Karpas-422 (cell line): ENCODE measurements at regions not wholly inside any gene's neighbourhood (a gene's known extent, or its start where the extent isn't known, plus 50 kb on each side); places are given as distances from the start of the nearest gene placed in this dataset.

Experiments
- DNase-seq: peaks from one replicate; pipeline ENCODE4 v3.0.0-alpha.2; 2015
- H2AFZ ChIP-seq: fragments of 200-600 bp; sonication (generic); 2 replicates; pipeline ENCODE4 v1.6.1; 2014; ENCODE audit warnings: antibody characterized with exemption, low read length, mixed read lengths
- H3K27ac ChIP-seq: fragments of 200-600 bp; sonication (generic); 2 replicates; pipeline ENCODE4 v1.5.1; 2014; ENCODE audit warnings: mild to moderate bottlenecking, low read length, moderate library complexity
- H3K27me3 ChIP-seq: fragments of 200-600 bp; sonication (generic); 2 replicates; pipeline ENCODE4 v1.6.1; 2014; ENCODE audit warnings: low read length, mixed read lengths
- H3K36me3 ChIP-seq: fragments of 200-600 bp; sonication (generic); 2 replicates; pipeline ENCODE4 v1.6.1; 2014; ENCODE audit warnings: low read length, mixed read lengths; ENCODE audit not compliant: insufficient read depth
- H3K4me1 ChIP-seq: fragments of 200-600 bp; sonication (generic); 2 replicates; pipeline ENCODE4 v1.6.1; 2014; ENCODE audit warnings: mild to moderate bottlenecking, low read length, mixed read lengths
- H3K4me2 ChIP-seq: fragments of 200-600 bp; sonication (generic); 2 replicates; pipeline ENCODE4 v1.6.1; 2014; ENCODE audit warnings: low read length, low read depth, mild to moderate bottlenecking; ENCODE audit not compliant: poor library complexity, severe bottlenecking
- H3K4me3 ChIP-seq: fragments of 200-600 bp; sonication (generic); 2 replicates; pipeline ENCODE4 v1.5.1; 2014; ENCODE audit warnings: mild to moderate bottlenecking, antibody characterized with exemption, low read length, mixed read lengths
- H3K79me2 ChIP-seq: fragments of 200-600 bp; sonication (generic); 2 replicates; pipeline ENCODE4 v1.6.1; 2014; ENCODE audit warnings: mild to moderate bottlenecking, low read length, mixed read lengths
- H3K9ac ChIP-seq: fragments of 200-600 bp; sonication (generic); 2 replicates; pipeline ENCODE4 v1.6.0; 2014; ENCODE audit warnings: low read length
- H3K9me2 ChIP-seq: fragments of 200-600 bp; sonication (generic), shearing (Covaris generic); replicated peaks from 2 replicates; pipeline ENCODE4 v1.6.0; 2014; ENCODE audit warnings: mild to moderate bottlenecking, low read length, moderate library complexity; ENCODE audit not compliant: insufficient read depth
- H3K9me3 ChIP-seq: fragments of 300-700, 200-600 bp; sonication (generic); 2 replicates; pipeline ENCODE4 v1.6.1; 2014; ENCODE audit warnings: low read length, mixed read lengths
- H4K20me1 ChIP-seq: fragments of 200-600 bp; sonication (generic); 2 replicates; pipeline ENCODE4 v1.6.1; 2014; ENCODE audit warnings: mild to moderate bottlenecking, antibody characterized with exemption, low read length, low read depth; ENCODE audit not compliant: insufficient read depth

- Histone ChIP-seq H3K27ac (no peak overlapping the region), H3K4me2 (no peak overlapping the region), H3K9ac (no peak overlapping the region), H3K79me2 (no peaks in the 10 kb centered on the region), H4K20me1 (no peaks in the 10 kb centered on the region), H2AFZ (no peak overlapping the region), H3K27me3 (no peaks in the 10 kb centered on the region), H3K9me2 (no peaks in the 10 kb centered on the region), H3K4me3 (no peak overlapping the region), H3K9me3 (no peaks in the 10 kb centered on the region), H3K4me1 (no peaks in the 10 kb centered on the region), H3K36me3 (no peaks in the 10 kb centered on the region)
- no peak for DNase-seq
Measured at GRCh38 chr1:244995602-244996400, 131.5 kb upstream of the HNRNPU start.

DNA sequence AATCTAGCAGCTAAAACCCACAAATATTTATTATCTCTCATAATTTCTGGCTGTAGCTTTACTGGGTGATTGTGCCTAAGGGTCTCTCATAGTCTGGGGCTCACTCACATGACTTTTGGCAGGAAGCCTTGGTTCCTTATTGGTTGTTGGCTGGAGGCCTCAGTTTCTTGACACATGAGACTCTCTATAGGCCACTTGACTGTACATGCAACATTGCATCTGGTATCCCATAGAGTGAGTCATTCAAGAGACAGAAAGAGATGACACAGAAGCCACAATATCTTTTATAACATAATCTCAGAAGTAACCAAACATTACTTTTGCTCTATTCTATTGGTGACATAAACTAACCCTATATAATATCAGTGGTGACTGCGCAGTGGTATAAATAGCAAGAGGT is 128.5 kb upstream of the HNRNPU start:
- Histone ChIP-seq H3K27ac (no peak overlapping the region), H3K9me2 (no peaks in the 10 kb centered on the region), H3K4me2 (no peak overlapping the region), H4K20me1 (no peaks in the 10 kb centered on the region), H3K27me3 (no peaks in the 10 kb centered on the region), H3K36me3 (no peaks in the 10 kb centered on the region), H3K9ac (no peak overlapping the region), H3K4me1 (no peaks in the 10 kb centered on the region), H3K9me3 (no peaks in the 10 kb centered on the region), H3K4me3 (no peak overlapping the region), H3K79me2 (no peaks in the 10 kb centered on the region), H2AFZ (no peak overlapping the region)
- DNase-seq, result no peak

DNA sequence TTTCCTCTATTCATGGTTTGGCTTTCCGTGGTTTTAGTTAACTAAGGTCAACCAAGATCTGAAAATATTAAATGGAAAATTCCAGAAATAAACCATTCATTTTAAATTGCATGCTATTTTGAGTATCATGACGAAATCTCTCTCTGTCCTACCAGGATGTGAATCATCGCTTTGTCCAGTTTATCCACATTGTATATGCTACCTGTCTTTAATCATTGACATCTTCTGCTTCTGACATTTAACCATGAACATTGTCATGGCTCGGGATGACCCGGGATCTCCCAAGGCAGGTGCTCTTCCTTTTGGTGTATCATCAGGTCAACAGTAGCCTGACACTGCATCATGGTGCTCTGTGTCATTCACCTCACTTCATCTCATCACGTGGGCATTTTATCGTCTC is 125.5 kb upstream of the HNRNPU start:
- Histone ChIP-seq H3K27me3 (no peaks in the 10 kb centered on the region), H3K9me3 (no peaks in the 10 kb centered on the region)

GRCh38 chr1:244988521-244988920 is 124.2 kb upstream of the HNRNPU start:
- Histone ChIP-seq H3K27ac (no peak overlapping the region), H3K9me3 (no peaks in the 10 kb centered on the region), H3K9ac (no peak overlapping the region), H3K4me1 (no peaks in the 10 kb centered on the region), H3K9me2 (no peaks in the 10 kb centered on the region), H3K36me3 (no peaks in the 10 kb centered on the region), H3K4me2 (no peak overlapping the region), H3K27me3 (no peaks in the 10 kb centered on the region), H4K20me1 (no peaks in the 10 kb centered on the region), H3K79me2 (no peaks in the 10 kb centered on the region), H2AFZ (no peak overlapping the region), H3K4me3 (no peak overlapping the region)
- DNase-seq, result no peak

More for the DNA sequence above, 125.5 kb upstream of the HNRNPU start:
- H3K79me2 ChIP-seq, result no peaks in the 10 kb centered on the region
- no peak overlapping the region for H3K27ac ChIP-seq
- H3K4me3 ChIP-seq, result no peak overlapping the region
- H2AFZ ChIP-seq, result no peak overlapping the region
- H3K9me2 ChIP-seq, result no peaks in the 10 kb centered on the region
- H3K36me3 ChIP-seq, result no peaks in the 10 kb centered on the region
- DNase-seq, result no peak
- H3K4me1 ChIP-seq, result no peaks in the 10 kb centered on the region
- H3K4me2 ChIP-seq, result no peak overlapping the region
- H4K20me1 ChIP-seq, result no peaks in the 10 kb centered on the region
- no peak overlapping the region for H3K9ac ChIP-seq

DNA sequence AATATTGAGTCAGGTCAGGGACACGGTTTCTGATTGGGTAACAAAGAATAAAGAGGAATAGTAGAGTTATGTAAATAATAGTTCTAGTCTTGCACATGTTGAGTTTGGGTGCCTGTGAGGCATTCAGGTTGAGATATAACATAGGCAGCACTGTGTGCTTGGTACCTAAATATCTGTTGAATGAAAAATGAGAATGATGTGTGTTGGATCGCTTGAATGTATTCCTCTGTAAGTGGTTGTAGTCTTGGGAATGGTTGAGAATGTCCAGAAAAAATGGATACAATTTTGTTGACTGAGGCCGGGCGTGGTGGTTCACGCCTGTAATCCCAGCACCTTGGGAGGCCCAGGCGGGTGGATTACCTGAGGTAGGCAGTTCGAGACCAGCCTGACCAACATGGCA is 116.3 kb upstream of the HNRNPU start:
- no peaks in the 10 kb centered on the region for H3K4me1 ChIP-seq
- no peaks in the 10 kb centered on the region for H4K20me1 ChIP-seq
- H2AFZ ChIP-seq, result no peak overlapping the region
- H3K27ac ChIP-seq, result no peak overlapping the region
- no peak overlapping the region for H3K9ac ChIP-seq
- H3K9me2 ChIP-seq, result no peaks in the 10 kb centered on the region
- H3K27me3 ChIP-seq, result no peaks in the 10 kb centered on the region
- no peaks in the 10 kb centered on the region for H3K36me3 ChIP-seq
- H3K9me3 ChIP-seq, result no peaks in the 10 kb centered on the region
- H3K4me2 ChIP-seq, result no peak overlapping the region
- no peak for DNase-seq
- no peak overlapping the region for H3K4me3 ChIP-seq
- no peaks in the 10 kb centered on the region for H3K79me2 ChIP-seq

DNA sequence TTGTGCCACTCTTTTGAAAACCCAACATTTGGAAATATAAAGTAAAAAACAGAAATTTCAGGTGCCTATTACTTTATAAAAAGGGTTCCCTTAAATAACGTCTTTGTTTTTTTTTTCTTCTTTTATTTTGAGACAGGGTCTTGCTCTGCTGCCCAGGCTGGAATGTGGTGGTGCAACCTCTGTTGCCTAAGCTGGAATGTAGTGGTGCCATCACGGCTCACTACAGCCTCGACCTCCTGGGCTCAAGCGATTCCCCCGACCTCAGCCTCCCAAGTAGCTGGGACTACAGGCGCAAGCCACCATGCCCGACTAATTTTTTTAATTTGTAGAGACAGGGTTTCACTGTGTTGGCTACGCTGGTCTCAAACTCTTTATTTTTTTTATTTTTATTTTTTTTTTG is 110.2 kb upstream of the HNRNPU start:
- no peak for DNase-seq
- Histone ChIP-seq H3K9ac (no peak overlapping the region), H3K27ac (no peak overlapping the region), H3K9me2 (no peaks in the 10 kb centered on the region), H3K9me3 (no peaks in the 10 kb centered on the region), H3K27me3 (no peaks in the 10 kb centered on the region), H4K20me1 (no peaks in the 10 kb centered on the region), H3K4me1 (peaks cover 14% of the 10 kb centered on the region), H3K4me3 (no peak overlapping the region), H3K79me2 (no peaks in the 10 kb centered on the region), H3K4me2 (no peak overlapping the region), H3K36me3 (no peaks in the 10 kb centered on the region), H2AFZ (no peak overlapping the region)

GRCh38 chr1:244974106-244974505 is 109.8 kb upstream of the HNRNPU start:
- H4K20me1 ChIP-seq, result no peaks in the 10 kb centered on the region
- no peaks in the 10 kb centered on the region for H3K27me3 ChIP-seq
- peaks cover 19% of the 10 kb centered on the region for H3K4me1 ChIP-seq
- no peak overlapping the region for H3K4me2 ChIP-seq
- H3K9me3 ChIP-seq, result no peaks in the 10 kb centered on the region
- no peaks in the 10 kb centered on the region for H3K9me2 ChIP-seq
- H2AFZ ChIP-seq, result no peak overlapping the region
- no peak overlapping the region for H3K27ac ChIP-seq
- no peaks in the 10 kb centered on the region for H3K36me3 ChIP-seq
- H3K79me2 ChIP-seq, result no peaks in the 10 kb centered on the region
- H3K4me3 ChIP-seq, result no peak overlapping the region
- H3K9ac ChIP-seq, result no peak overlapping the region
- no peak for DNase-seq

DNA sequence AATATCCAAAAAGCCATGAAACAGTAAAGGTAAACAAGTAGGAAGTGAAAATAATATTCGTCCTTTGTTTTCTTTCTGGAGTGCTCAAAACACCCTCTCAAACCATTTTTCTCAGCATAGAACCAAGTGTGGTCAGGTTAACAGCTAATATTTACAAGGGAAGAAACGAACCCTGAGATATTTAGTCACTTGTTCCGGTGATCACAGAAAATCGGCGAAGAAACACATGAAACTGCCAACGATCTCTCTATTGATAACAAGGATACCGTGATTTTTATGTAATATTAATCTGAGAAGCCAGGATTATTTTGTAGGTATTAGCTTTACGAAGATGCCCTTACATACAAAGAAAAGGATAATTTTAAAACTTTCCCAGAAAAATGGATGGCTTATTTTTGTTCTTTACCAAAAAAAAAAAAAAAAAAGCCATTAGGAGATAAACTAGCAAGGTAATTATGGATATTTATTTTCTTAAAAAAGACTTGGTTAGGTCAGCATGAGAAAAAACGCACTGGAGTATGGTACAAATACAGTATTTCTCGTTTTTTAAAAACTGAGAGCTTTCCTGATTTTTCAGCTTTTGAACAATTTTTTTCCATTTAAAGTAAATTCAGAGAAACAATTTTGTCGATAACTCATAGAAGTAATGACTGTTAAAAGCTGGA is 107.3 kb upstream of the HNRNPU start:
- H3K9me2 ChIP-seq, result no peaks in the 10 kb centered on the region
- H3K4me2 ChIP-seq, result peak overlapping the region; percentile 97
- H3K4me3 ChIP-seq, result peak overlapping the region; percentile 80
- H3K27me3 ChIP-seq, result no peaks in the 10 kb centered on the region
- peak overlapping the region; percentile 73 for H2AFZ ChIP-seq
- DNase-seq, result no peak
- no peaks in the 10 kb centered on the region for H3K79me2 ChIP-seq
- no peaks in the 10 kb centered on the region for H4K20me1 ChIP-seq
- H3K9ac ChIP-seq, result peak overlapping the region; percentile 84
- H3K9me3 ChIP-seq, result no peaks in the 10 kb centered on the region
- peaks cover 19% of the 10 kb centered on the region for H3K4me1 ChIP-seq
- peak overlapping the region; percentile 97 for H3K27ac ChIP-seq
- no peaks in the 10 kb centered on the region for H3K36me3 ChIP-seq
